ENCODE measurements at regions not wholly inside any gene's neighbourhood (a gene's known extent, or its start where the extent isn't known, plus 50 kb on each side); places are given as distances from the start of the nearest gene placed in this dataset.

GRCh38 chr1:229999004-229999670 is 67.9 kb upstream of the GALNT2 start:
- peaks cover 6% of the 10 kb centered on the region for H3K27me3 Mint-ChIP-seq
- no peaks in the 10 kb centered on the region for H3K36me3 Mint-ChIP-seq (ENCODE audit: insufficient read depth)
- H3K4me3 Mint-ChIP-seq (ENCODE audit: low read depth), result no peak overlapping the region
- no peak for TF ChIP-seq CTCF (IDR thresholded peaks at IDR 0.05; ENCODE audit: unreplicated experiment)
- no peak overlapping the region for H3K27ac Mint-ChIP-seq
- DNase-seq (ENCODE audit: low spot score, unreplicated experiment), result no peak
- H3K9me3 Mint-ChIP-seq (ENCODE audit: low read depth), result no peaks in the 10 kb centered on the region
- peaks cover 11% of the 10 kb centered on the region for H3K4me1 Mint-ChIP-seq (ENCODE audit: low read depth)

DNA sequence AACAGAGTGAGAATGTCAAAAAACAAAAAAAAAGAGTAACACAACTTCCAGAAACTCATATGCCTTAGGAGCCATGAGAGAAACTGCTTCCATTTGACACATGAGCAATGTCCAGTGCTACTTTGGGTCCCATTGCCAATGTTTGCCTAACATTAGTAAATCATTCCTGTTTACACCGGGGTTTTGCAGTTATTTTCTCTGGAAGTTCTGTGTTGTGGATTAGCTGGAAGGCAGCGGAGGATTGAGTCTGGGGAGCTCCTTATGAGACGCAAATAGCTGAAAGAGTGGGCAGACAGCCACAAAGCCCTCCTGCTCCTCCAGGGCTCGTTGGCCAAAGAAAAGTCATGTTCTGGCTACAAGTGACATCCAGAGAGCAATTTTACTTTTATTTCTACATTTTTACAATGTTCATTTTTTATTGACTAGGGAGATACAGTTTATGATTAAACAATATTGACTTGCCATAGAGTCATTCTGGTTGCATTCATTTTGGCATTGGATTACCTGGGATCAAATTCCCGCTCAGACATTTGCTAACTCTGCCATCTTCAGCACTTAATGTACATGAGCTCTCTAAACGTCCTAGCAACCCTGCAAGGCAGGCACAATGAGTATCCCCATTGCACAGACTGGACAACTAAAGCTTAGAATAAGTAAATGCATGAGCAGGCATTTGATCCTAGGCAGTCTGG is 66.4 kb upstream of the GALNT2 start:
- no peak for DNase-seq (ENCODE audit: low spot score, unreplicated experiment)
- H3K36me3 Mint-ChIP-seq (ENCODE audit: insufficient read depth), result no peaks in the 10 kb centered on the region
- no peaks in the 10 kb centered on the region for H3K9me3 Mint-ChIP-seq (ENCODE audit: low read depth)
- H3K4me3 Mint-ChIP-seq (ENCODE audit: low read depth), result no peak overlapping the region
- no peak for TF ChIP-seq CTCF (IDR thresholded peaks at IDR 0.05; ENCODE audit: unreplicated experiment)
- no peak overlapping the region for H3K27ac Mint-ChIP-seq
- H3K4me1 Mint-ChIP-seq (ENCODE audit: low read depth), result peaks cover 11% of the 10 kb centered on the region
- H3K27me3 Mint-ChIP-seq, result peaks cover 14% of the 10 kb centered on the region

DNA sequence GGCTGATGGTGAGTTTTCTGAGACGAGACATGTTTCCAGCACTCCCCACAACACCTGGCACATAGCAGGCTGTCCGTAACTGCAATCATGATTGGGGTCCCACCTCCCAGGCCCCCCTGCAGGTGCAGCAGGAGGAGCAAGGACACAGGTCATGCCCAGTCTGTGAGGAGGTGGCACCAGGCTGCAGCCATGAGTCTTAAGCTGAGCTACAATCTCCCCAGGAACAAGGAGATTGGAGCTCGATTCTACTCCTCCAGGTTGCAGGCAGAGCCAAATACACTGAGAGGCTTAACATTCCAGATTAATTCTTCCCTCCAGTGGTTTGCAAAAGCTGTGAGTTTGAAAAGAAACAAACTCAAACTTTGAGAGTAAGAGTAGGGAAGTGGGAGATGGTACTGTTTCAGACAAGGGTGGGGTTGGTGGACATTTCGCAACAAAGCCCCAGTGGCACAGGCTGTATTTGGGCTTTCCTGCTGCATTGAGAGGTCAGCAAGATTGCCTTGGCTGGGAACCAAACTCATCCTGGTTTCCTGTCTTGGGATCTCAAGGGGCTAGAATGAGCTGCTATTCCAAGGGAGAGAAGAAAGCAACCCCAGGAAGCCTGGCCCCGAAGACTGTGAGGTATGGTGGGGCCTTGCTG is 64.8 kb upstream of the GALNT2 start:
- DNase-seq (ENCODE audit: low spot score, unreplicated experiment), result no peak
- H3K4me1 Mint-ChIP-seq (ENCODE audit: low read depth), result peaks cover 7% of the 10 kb centered on the region
- H3K4me3 Mint-ChIP-seq (ENCODE audit: low read depth), result no peak overlapping the region
- no peak for TF ChIP-seq CTCF (IDR thresholded peaks at IDR 0.05; ENCODE audit: unreplicated experiment)
- no peak overlapping the region for H3K27ac Mint-ChIP-seq
- H3K9me3 Mint-ChIP-seq (ENCODE audit: low read depth), result no peaks in the 10 kb centered on the region
- H3K36me3 Mint-ChIP-seq (ENCODE audit: insufficient read depth), result no peaks in the 10 kb centered on the region
- peaks cover 23% of the 10 kb centered on the region for H3K27me3 Mint-ChIP-seq

DNA sequence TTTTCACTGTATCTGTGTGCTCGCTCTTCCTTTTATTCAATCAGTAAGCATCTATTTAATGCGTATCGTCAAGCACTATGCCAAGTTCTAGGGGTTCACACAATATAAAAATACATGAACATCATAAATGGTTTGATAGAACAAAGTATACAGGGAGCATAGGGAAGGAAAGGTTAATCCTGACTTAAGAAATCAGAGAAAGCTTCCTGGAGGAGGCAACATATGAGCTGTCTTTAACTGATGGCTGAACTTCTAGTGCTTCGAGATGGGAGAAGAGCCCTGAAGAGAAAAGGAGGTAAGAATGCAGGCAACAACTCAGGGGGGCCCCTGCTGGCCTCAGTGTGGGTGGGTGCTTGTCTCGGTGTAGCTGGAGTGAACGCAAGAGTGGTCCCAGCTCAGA is 63.6 kb upstream of the GALNT2 start:
- peaks cover 23% of the 10 kb centered on the region for H3K27me3 Mint-ChIP-seq
- no peaks in the 10 kb centered on the region for H3K9me3 Mint-ChIP-seq (ENCODE audit: low read depth)
- DNase-seq (ENCODE audit: low spot score, unreplicated experiment), result no peak
- H3K4me3 Mint-ChIP-seq (ENCODE audit: low read depth), result no peak overlapping the region
- no peak for TF ChIP-seq CTCF (IDR thresholded peaks at IDR 0.05; ENCODE audit: unreplicated experiment)
- peaks cover 7% of the 10 kb centered on the region for H3K4me1 Mint-ChIP-seq (ENCODE audit: low read depth)
- no peak overlapping the region for H3K27ac Mint-ChIP-seq
- H3K36me3 Mint-ChIP-seq (ENCODE audit: insufficient read depth), result no peaks in the 10 kb centered on the region

- H3K27me3 Mint-ChIP-seq, result peaks cover 20% of the 10 kb centered on the region
- no peaks in the 10 kb centered on the region for H3K4me1 Mint-ChIP-seq (ENCODE audit: low read depth)
- H3K4me3 Mint-ChIP-seq (ENCODE audit: low read depth), result no peak overlapping the region
- H3K36me3 Mint-ChIP-seq (ENCODE audit: insufficient read depth), result no peaks in the 10 kb centered on the region
- H3K27ac Mint-ChIP-seq, result no peak overlapping the region
- no peak for DNase-seq (ENCODE audit: low spot score, unreplicated experiment)
- no peaks in the 10 kb centered on the region for H3K9me3 Mint-ChIP-seq (ENCODE audit: low read depth)
- TF ChIP-seq CTCF (IDR thresholded peaks at IDR 0.05; ENCODE audit: unreplicated experiment), result no peak
Measured at GRCh38 chr1:230005040-230005439, 62.0 kb upstream of the GALNT2 start.
